ENCODE measurements at regions not wholly inside any gene's neighbourhood (a gene's known extent, or its start where the extent isn't known, plus 50 kb on each side); places are given as distances from the start of the nearest gene placed in this dataset.

GRCh38 chr6:104653781-104654180 lies 205.9 kb downstream of the HACE1 start:
- Histone ChIP-seq H3K27ac (no peak overlapping the region), H3K27me3 (no peaks in the 10 kb centered on the region), H3K36me3 (ENCODE audit: low read depth, missing control alignments) (no peaks in the 10 kb centered on the region), H3K4me1 (no peaks in the 10 kb centered on the region), H3K4me3 (no peak overlapping the region), H3K9me3 (no peaks in the 10 kb centered on the region)
- DNase-seq = no peak
- no peak for TF ChIP-seq POLR2A (IDR thresholded peaks at IDR 0.05)
- TF ChIP-seq, protein P1, sequence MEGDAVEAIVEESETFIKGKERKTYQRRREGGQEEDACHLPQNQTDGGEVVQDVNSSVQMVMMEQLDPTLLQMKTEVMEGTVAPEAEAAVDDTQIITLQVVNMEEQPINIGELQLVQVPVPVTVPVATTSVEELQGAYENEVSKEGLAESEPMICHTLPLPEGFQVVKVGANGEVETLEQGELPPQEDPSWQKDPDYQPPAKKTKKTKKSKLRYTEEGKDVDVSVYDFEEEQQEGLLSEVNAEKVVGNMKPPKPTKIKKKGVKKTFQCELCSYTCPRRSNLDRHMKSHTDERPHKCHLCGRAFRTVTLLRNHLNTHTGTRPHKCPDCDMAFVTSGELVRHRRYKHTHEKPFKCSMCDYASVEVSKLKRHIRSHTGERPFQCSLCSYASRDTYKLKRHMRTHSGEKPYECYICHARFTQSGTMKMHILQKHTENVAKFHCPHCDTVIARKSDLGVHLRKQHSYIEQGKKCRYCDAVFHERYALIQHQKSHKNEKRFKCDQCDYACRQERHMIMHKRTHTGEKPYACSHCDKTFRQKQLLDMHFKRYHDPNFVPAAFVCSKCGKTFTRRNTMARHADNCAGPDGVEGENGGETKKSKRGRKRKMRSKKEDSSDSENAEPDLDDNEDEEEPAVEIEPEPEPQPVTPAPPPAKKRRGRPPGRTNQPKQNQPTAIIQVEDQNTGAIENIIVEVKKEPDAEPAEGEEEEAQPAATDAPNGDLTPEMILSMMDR (IDR thresholded peaks at IDR 0.05) = no peak
- intact Hi-C loops (cut with DNase I; ENCODE audit: low total_unique reads) = no loop called here
- 74 to 78% methylated on average over 3 of the region's 3 CpGs for WGBS, 2 donors

DNA sequence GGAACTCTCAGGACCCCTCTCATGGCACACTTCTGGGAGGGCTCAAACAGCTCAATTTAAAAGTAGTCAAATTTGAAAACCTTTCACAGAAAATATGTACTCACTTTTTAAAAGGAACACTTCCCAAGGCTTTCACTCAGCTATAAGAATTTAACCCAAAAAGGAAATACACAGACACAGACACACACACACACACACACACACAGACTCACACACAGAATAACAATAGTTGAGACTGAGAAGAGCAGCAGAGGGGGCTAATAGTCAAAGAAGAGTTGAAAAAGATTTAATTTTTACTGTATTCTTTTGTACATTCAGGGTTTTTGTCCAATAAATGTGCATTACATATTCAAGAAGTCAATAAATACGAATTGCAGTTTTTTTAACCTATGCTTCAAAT lies 211.4 kb downstream of the HACE1 start:
- Histone ChIP-seq H3K27me3 (no peaks in the 10 kb centered on the region), H3K36me3 (ENCODE audit: low read depth, missing control alignments) (no peaks in the 10 kb centered on the region), H3K27ac (no peak overlapping the region), H3K4me3 (no peak overlapping the region), H3K9me3 (no peaks in the 10 kb centered on the region), H3K4me1 (no peaks in the 10 kb centered on the region)
- TF ChIP-seq POLR2A (IDR thresholded peaks at IDR 0.05) = no peak
- TF ChIP-seq, protein P1 (IDR thresholded peaks at IDR 0.05) = no peak
- DNase-seq = no peak
- WGBS, 2 donors = 85 to 96% methylated on average over 1 of the region's 1 CpG
- intact Hi-C loops (cut with DNase I; ENCODE audit: low total_unique reads) = no loop called here

DNA sequence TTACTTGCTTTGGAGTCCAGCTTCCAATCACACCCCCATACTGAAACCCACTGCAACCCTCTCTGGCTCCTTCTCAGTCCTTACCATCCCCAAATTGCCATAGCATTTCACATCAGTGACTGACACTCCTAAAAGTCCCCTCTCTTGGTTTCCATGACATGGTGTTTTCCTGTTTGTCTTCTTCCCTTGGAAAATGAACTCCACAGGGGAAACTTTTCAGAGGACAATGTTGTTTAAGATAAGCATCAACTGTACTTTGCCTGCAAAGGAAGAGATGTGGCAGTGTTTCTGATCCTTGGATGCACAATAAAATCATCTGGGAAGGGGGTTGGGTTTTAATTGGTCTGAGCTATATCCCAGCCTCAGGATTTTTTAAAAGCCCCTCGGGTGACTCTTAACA lies 214.9 kb downstream of the HACE1 start:
- Histone ChIP-seq H3K36me3 (ENCODE audit: low read depth, missing control alignments) (no peaks in the 10 kb centered on the region), H3K4me1 (no peaks in the 10 kb centered on the region), H3K27ac (no peak overlapping the region), H3K4me3 (no peak overlapping the region), H3K27me3 (no peaks in the 10 kb centered on the region), H3K9me3 (no peaks in the 10 kb centered on the region)
- WGBS, 2 donors = 85 to 95% methylated on average over 1 of the region's 1 CpG
- no peak for DNase-seq
- intact Hi-C loops (cut with DNase I; ENCODE audit: low total_unique reads) = no loop called here
- TF ChIP-seq, protein P1 (IDR thresholded peaks at IDR 0.05) = no peak

DNA sequence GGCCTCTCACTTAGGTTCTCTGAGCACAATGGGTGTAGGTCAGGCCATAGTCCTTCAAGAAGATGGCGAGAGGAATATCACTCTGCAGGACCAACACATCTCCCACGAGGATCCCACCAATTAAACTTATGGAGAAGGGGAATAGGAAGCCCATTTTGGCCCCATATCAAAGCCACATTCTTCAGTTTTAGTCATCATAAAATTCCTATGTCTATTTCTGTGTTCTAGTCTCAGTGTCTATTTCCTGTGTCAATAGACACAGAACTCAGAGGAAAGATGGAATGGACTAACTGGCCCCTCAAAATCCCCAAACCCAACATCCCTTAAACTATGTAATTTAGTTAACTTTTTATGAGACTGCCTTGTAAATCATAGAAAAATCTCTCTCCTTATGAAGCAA lies 216.8 kb downstream of the HACE1 start:
- TF ChIP-seq, protein P1 (IDR thresholded peaks at IDR 0.05) = no peak
- TF ChIP-seq POLR2A (IDR thresholded peaks at IDR 0.05) = no peak
- no peaks in the 10 kb centered on the region for H3K4me1 ChIP-seq
- intact Hi-C loops (cut with DNase I; ENCODE audit: low total_unique reads) = no loop called here
- H3K9me3 ChIP-seq = no peaks in the 10 kb centered on the region
- H3K4me3 ChIP-seq = no peak overlapping the region
- no peaks in the 10 kb centered on the region for H3K27me3 ChIP-seq
- WGBS, 2 donors = 76 to 78% methylated on average over 2 of the region's 2 CpGs
- H3K27ac ChIP-seq = no peak overlapping the region
- H3K36me3 ChIP-seq (ENCODE audit: low read depth, missing control alignments) = no peaks in the 10 kb centered on the region
- DNase-seq = no peak

GRCh38 chr6:104640761-104641160 lies 219.0 kb downstream of the HACE1 start:
- 80 to 83% methylated on average over 6 of the region's 6 CpGs for WGBS, 2 donors
- no peak overlapping the region for H3K27ac ChIP-seq
- DNase-seq = no peak
- H3K36me3 ChIP-seq (ENCODE audit: low read depth, missing control alignments) = no peaks in the 10 kb centered on the region
- H3K27me3 ChIP-seq = no peaks in the 10 kb centered on the region
- no peak overlapping the region for H3K4me3 ChIP-seq
- intact Hi-C loops (cut with DNase I; ENCODE audit: low total_unique reads) = no loop called here
- TF ChIP-seq, protein P1 (IDR thresholded peaks at IDR 0.05) = no peak
- no peak for TF ChIP-seq POLR2A (IDR thresholded peaks at IDR 0.05)
- H3K4me1 ChIP-seq = no peaks in the 10 kb centered on the region
- no peaks in the 10 kb centered on the region for H3K9me3 ChIP-seq

Measured in testis (tissue), 2 donors.